Stomach (tissue), 4 donors: ENCODE measurements at regions not wholly inside any gene's neighbourhood (a gene's known extent, or its start where the extent isn't known, plus 50 kb on each side); places are given as distances from the start of the nearest gene placed in this dataset.

Source experiments
- EP300 ChIP-seq: sonication (generic); formaldehyde crosslinking; IDR thresholded peaks from one replicate; pipeline ENCODE4 v1.6.1; 2017; ENCODE audit warnings: antibody characterized with exemption
- POLR2A ChIP-seq, 4 donors: fragments of 450-650 bp; IDR thresholded peaks; one replicate each; pipeline ENCODE4 v1.6.1; 2016; ENCODE audit warnings: antibody characterized with exemption in 4 of 4, control low read depth in 2 of 4, mild to moderate bottlenecking in 1 of 4, moderate library complexity in 1 of 4
- POLR2AphosphoS5 ChIP-seq, 3 donors: sonication (generic); formaldehyde crosslinking; IDR thresholded peaks; one replicate each; pipeline ENCODE4 v1.6.1; 2016; ENCODE audit warnings: antibody characterized with exemption in 3 of 3
- TF ChIP-seq, protein P1 (sequence below), 7 experiments: fragments of 450-650 bp in 4 of 7; fragments of 200-600 bp in 3 of 7; sonication (generic) in 3 of 7; IDR thresholded peaks; one replicate each; pipeline ENCODE4 v1.5.1; 2016 to 2019; ENCODE audit warnings: antibody characterized with exemption in 7 of 7, control low read depth in 2 of 7, mild to moderate bottlenecking in 1 of 7

DNA sequence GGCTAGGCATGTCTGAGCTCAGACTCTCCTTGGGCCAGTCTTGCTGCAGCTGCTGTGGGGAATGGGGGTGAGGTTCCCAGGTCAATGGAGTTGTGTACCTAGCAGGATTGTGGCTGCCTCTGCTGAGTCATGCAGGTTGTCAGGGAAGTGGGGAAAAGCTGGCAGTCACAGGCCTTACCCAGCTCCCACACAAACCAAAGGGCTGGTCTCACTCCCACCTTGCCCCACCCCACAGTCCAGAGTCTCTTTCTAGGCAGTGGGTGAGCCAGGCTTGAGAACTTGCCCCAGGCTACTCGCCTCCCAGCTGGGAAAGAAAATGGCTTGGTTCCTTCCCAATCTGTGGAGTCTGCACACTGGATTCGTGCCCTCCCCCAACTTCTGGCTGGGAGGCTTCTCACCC lies 65.7 kb downstream of the SCP2D1 start:
- TF ChIP-seq, protein P1, sequence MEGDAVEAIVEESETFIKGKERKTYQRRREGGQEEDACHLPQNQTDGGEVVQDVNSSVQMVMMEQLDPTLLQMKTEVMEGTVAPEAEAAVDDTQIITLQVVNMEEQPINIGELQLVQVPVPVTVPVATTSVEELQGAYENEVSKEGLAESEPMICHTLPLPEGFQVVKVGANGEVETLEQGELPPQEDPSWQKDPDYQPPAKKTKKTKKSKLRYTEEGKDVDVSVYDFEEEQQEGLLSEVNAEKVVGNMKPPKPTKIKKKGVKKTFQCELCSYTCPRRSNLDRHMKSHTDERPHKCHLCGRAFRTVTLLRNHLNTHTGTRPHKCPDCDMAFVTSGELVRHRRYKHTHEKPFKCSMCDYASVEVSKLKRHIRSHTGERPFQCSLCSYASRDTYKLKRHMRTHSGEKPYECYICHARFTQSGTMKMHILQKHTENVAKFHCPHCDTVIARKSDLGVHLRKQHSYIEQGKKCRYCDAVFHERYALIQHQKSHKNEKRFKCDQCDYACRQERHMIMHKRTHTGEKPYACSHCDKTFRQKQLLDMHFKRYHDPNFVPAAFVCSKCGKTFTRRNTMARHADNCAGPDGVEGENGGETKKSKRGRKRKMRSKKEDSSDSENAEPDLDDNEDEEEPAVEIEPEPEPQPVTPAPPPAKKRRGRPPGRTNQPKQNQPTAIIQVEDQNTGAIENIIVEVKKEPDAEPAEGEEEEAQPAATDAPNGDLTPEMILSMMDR (IDR thresholded peaks at IDR 0.05) = no peak
- TF ChIP-seq POLR2A (IDR thresholded peaks at IDR 0.05) (no peak), POLR2AphosphoS5 (IDR thresholded peaks at IDR 0.05) (no peak), EP300 (no peak)
